Breast epithelium (tissue), 3 donors: ENCODE measurements at regions not wholly inside any gene's neighbourhood (a gene's known extent, or its start where the extent isn't known, plus 50 kb on each side); places are given as distances from the start of the nearest gene placed in this dataset.

Experiments
- POLR2A ChIP-seq: fragments of 450-650 bp; IDR thresholded peaks from one replicate; pipeline ENCODE4 v1.6.1; 2016; ENCODE audit warnings: antibody characterized with exemption, mild to moderate bottlenecking, moderate library complexity
- TF ChIP-seq, protein P1 (sequence below), 3 donors: fragments of 450-650 bp; IDR thresholded peaks; one replicate each; pipeline ENCODE4 v1.5.1; 2016 to 2017; ENCODE audit warnings: antibody characterized with exemption in 3 of 3, mild to moderate bottlenecking in 3 of 3, moderate library complexity in 3 of 3

DNA sequence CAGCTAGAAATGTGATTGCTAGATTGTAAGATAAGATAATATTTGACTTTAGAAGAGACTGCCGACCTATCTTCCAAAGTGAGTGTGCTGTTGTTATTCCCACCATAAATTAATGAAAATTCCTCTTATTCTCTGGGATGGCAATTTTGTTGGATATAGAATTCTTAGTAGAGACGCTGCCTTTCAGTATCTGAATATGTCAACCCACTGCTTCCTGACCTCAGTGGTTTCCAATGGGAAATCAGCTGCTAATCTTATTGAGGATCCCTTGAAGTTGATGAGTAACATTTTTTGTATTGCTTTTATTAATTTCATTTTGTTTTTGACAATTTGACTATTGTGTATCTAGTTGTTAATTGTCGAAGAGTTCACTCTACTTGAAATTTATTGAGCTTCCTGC lies 313.0 kb downstream of the BMP2 start:
- TF ChIP-seq, protein P1, sequence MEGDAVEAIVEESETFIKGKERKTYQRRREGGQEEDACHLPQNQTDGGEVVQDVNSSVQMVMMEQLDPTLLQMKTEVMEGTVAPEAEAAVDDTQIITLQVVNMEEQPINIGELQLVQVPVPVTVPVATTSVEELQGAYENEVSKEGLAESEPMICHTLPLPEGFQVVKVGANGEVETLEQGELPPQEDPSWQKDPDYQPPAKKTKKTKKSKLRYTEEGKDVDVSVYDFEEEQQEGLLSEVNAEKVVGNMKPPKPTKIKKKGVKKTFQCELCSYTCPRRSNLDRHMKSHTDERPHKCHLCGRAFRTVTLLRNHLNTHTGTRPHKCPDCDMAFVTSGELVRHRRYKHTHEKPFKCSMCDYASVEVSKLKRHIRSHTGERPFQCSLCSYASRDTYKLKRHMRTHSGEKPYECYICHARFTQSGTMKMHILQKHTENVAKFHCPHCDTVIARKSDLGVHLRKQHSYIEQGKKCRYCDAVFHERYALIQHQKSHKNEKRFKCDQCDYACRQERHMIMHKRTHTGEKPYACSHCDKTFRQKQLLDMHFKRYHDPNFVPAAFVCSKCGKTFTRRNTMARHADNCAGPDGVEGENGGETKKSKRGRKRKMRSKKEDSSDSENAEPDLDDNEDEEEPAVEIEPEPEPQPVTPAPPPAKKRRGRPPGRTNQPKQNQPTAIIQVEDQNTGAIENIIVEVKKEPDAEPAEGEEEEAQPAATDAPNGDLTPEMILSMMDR (IDR thresholded peaks at IDR 0.05): no peak
- TF ChIP-seq POLR2A: no peak
